ENCODE measurements at regions not wholly inside any gene's neighbourhood (a gene's known extent, or its start where the extent isn't known, plus 50 kb on each side); places are given as distances from the start of the nearest gene placed in this dataset.

DNA sequence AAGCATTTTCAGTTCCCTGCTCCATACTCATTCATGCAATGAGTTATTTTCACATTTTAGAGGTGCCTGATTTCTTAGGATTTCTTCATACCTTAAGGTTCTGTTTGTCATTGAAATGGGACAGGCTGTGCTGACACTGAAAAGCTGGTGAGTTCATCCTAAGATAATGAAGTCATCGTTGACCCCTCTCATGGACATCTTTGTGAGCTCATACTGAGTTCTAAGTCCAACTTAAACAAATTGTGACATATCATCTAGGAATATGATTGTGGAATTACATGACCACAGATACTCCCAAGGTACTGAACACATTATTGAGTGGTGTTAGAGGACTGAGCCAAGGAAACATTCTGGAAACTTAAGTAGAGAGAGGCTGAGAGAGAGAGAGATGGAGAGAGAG lies 224.8 kb upstream of the JAG1 start:
- Mint-ChIP-seq H3K27ac (no peak overlapping the region), H3K4me3 (no peak overlapping the region), H3K9me3 (peaks cover 4% of the 10 kb centered on the region), H3K27me3 (peaks cover 5% of the 10 kb centered on the region), H3K36me3 (ENCODE audit: low read depth) (no peaks in the 10 kb centered on the region), H3K4me1 (ENCODE audit: low read depth) (no peaks in the 10 kb centered on the region)
- Histone ChIP-seq H3K27me3 (ENCODE audit: control insufficient read depth in 1 of 2, insufficient read depth in 2 of 2, low read length in 2 of 2) (no peaks in the 10 kb centered on the region), H3K27ac (ENCODE audit: low read depth in 1 of 2, low read length in 2 of 2) (no peak overlapping the region), H3K36me3 (ENCODE audit: insufficient read depth, low read length) (no peaks in the 10 kb centered on the region), H3K9me3 (ENCODE audit: control insufficient read depth in 1 of 2, insufficient read depth in 1 of 2, low read length in 2 of 2) (no peaks in the 10 kb centered on the region), H3K4me1 (ENCODE audit: insufficient read depth, low read length) (no peaks in the 10 kb centered on the region), H3K4me3 (ENCODE audit: low read length) (no peak overlapping the region)
- ChIA-PET POLR2A (no interaction called here), CTCF (no interaction called here)
- ATAC-seq (ENCODE audit: poor library complexity) (no peak), DNase-seq (no peak)
- TF ChIP-seq, protein P1, sequence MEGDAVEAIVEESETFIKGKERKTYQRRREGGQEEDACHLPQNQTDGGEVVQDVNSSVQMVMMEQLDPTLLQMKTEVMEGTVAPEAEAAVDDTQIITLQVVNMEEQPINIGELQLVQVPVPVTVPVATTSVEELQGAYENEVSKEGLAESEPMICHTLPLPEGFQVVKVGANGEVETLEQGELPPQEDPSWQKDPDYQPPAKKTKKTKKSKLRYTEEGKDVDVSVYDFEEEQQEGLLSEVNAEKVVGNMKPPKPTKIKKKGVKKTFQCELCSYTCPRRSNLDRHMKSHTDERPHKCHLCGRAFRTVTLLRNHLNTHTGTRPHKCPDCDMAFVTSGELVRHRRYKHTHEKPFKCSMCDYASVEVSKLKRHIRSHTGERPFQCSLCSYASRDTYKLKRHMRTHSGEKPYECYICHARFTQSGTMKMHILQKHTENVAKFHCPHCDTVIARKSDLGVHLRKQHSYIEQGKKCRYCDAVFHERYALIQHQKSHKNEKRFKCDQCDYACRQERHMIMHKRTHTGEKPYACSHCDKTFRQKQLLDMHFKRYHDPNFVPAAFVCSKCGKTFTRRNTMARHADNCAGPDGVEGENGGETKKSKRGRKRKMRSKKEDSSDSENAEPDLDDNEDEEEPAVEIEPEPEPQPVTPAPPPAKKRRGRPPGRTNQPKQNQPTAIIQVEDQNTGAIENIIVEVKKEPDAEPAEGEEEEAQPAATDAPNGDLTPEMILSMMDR (IDR thresholded peaks at IDR 0.05): no peak
- intact Hi-C loops (cut with DNase I, micrococcal nuclease): no loop called here

DNA sequence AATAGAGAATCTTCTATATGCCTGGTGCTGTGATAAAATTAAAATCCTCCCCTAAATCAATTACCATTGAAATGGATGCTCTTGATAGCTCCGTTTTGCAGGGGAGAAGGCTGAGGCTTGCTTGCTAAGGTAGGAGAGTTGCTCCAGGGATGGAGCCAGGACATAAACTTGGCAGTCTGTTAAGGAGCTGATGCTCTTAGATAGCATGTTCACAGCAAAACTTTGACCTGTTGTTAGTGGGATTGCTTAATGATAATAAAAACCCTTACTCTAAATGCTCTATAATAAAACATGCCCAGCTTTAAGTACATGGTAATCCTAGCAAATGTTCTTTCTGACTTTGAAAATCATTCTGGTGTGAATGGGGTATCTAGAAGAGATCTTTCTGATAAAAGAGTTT lies 228.4 kb upstream of the JAG1 start:
- Histone ChIP-seq H3K9me3 (ENCODE audit: control insufficient read depth in 1 of 2, insufficient read depth in 1 of 2, low read length in 2 of 2) (no peaks in the 10 kb centered on the region), H3K4me3 (ENCODE audit: low read length) (no peak overlapping the region), H3K36me3 (ENCODE audit: insufficient read depth, low read length) (no peaks in the 10 kb centered on the region), H3K27ac (ENCODE audit: low read depth in 1 of 2, low read length in 2 of 2) (no peak overlapping the region), H3K4me1 (ENCODE audit: insufficient read depth, low read length) (no peaks in the 10 kb centered on the region), H3K27me3 (ENCODE audit: control insufficient read depth in 1 of 2, insufficient read depth in 2 of 2, low read length in 2 of 2) (no peaks in the 10 kb centered on the region)
- H3K27ac Mint-ChIP-seq: no peak overlapping the region
- ChIA-PET CTCF (no interaction called here), POLR2A (no interaction called here)
- peaks cover 5% of the 10 kb centered on the region for H3K27me3 Mint-ChIP-seq
- DNase-seq (no peak), ATAC-seq (ENCODE audit: poor library complexity) (no peak)
- H3K36me3 Mint-ChIP-seq (ENCODE audit: low read depth): no peaks in the 10 kb centered on the region
- intact Hi-C loops (cut with DNase I, micrococcal nuclease): no loop called here
- H3K9me3 Mint-ChIP-seq: peaks cover 2% of the 10 kb centered on the region
- no peaks in the 10 kb centered on the region for H3K4me1 Mint-ChIP-seq (ENCODE audit: low read depth)
- TF ChIP-seq, protein P1 (IDR thresholded peaks at IDR 0.05): no peak
- no peak overlapping the region for H3K4me3 Mint-ChIP-seq

DNA sequence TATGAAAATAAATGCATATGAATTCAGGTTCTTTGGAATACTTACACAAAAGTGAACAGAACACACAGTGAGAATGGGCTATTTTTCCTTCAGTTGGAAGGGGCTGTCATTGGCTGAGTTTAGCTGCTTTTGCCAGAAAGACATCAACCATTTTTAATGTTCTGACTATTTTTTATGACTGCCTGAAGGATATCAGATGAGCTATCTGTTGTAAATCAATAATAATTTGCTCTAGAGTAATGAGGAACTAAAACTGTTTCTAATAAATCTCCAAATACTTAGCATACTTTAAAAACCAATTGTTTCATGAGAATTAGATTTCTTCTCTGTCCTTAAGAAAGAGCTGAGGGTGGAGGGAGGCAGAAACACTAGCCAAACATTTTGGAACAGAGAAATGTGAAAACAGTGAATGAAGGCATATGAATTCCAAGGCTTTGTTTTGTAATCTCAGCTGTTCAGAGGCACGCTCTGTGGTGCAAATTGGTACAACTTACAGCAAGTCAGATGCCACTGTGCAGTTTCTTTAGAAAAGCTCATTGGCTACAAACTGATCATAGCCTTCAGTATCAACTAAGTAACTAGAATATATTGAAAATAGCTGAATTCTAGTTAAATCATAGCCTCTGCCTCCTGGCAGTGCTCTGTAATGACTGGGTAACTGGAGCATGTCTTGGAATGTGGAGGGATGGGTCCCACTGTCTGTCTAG lies 228.9 kb upstream of the JAG1 start:
- ATAC-seq (ENCODE audit: poor library complexity) (no peak), DNase-seq (no peak)
- Mint-ChIP-seq H3K36me3 (ENCODE audit: low read depth) (no peaks in the 10 kb centered on the region), H3K9me3 (peaks cover 2% of the 10 kb centered on the region), H3K4me3 (no peak overlapping the region), H3K27ac (no peak overlapping the region), H3K27me3 (peaks cover 5% of the 10 kb centered on the region), H3K4me1 (ENCODE audit: low read depth) (no peaks in the 10 kb centered on the region)
- CTCF ChIA-PET: no interaction called here
- Histone ChIP-seq H3K9me3 (ENCODE audit: control insufficient read depth in 1 of 2, insufficient read depth in 1 of 2, low read length in 2 of 2) (no peaks in the 10 kb centered on the region), H3K4me3 (ENCODE audit: low read length) (no peak overlapping the region), H3K36me3 (ENCODE audit: insufficient read depth, low read length) (no peaks in the 10 kb centered on the region), H3K27ac (ENCODE audit: low read depth in 1 of 2, low read length in 2 of 2) (no peak overlapping the region), H3K4me1 (ENCODE audit: insufficient read depth, low read length) (no peaks in the 10 kb centered on the region), H3K27me3 (ENCODE audit: control insufficient read depth in 1 of 2, insufficient read depth in 2 of 2, low read length in 2 of 2) (no peaks in the 10 kb centered on the region)
- TF ChIP-seq, protein P1 (IDR thresholded peaks at IDR 0.05): no peak
- POLR2A ChIA-PET: no interaction called here
- intact Hi-C loops (cut with DNase I, micrococcal nuclease): no loop called here

All from CD4-positive, alpha-beta T cell (primary cell).